ENCODE measurements at regions not wholly inside any gene's neighbourhood (a gene's known extent, or its start where the extent isn't known, plus 50 kb on each side); places are given as distances from the start of the nearest gene placed in this dataset.

DNA sequence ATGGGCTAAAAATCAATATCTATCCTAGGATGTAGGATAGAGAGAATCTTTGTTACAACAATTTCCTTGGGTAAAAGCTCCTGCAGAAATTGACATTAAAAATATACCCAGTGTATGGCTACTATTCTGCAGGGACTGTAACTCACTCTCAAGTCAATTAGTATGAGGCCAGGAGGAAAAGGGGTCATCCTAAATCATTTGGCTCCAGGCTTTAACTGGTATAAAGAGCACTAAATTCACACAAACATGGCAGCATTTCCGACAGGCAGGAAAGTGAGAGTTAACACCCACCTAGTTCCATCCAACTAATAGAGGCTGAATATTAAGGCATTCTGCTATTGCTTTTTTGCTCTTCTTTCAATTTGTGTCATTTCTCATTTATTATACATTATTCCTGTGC, 218.6 kb upstream of the C1orf87 start (continued):
- no peak for TF ChIP-seq TCF7L2 (IDR thresholded peaks at IDR 0.05; ENCODE audit: borderline replicate concordance, extremely low read depth, insufficient read depth, insufficient read length)

GRCh38 chr1:60290393-60290792, 216.8 kb upstream of the C1orf87 start:
- RAD21 ChIA-PET (ENCODE audit: low non-redundant PET in 1 of 2, low total read pairs in 2 of 2, uncharacterized antibody in 2 of 2, unreplicated experiment in 2 of 2): no interaction called here
- CTCF ChIA-PET: no interaction called here

GRCh38 chr1:60287536-60287935, 214.0 kb upstream of the C1orf87 start:
- no peak overlapping the region for H3K27ac ChIP-seq (ENCODE audit: low read depth, low read length)
- no peaks in the 10 kb centered on the region for H3K9me2 ChIP-seq (ENCODE audit: insufficient read depth)
- no peak overlapping the region for H2AFZ ChIP-seq (ENCODE audit: low read depth, low read length, poor library complexity, severe bottlenecking)
- H3K9me3 ChIP-seq (ENCODE audit: control insufficient read depth in 1 of 2, insufficient read depth in 1 of 2, low read depth in 1 of 2, low read length in 2 of 2): no peaks in the 10 kb centered on the region
- intact Hi-C loops (cut with micrococcal nuclease): loop anchor here (10.0 kb wide), 1 partner anchor 567 kb away; no protein-coding TSS in a partner anchor
- DNase-seq (ENCODE audit: low read depth, low spot score): no peak
- BruUV-seq (replicated peaks): no TSS peak
- ChIA-PET RAD21 (ENCODE audit: low non-redundant PET in 1 of 2, low total read pairs in 2 of 2, uncharacterized antibody in 2 of 2, unreplicated experiment in 2 of 2) (no interaction called here), POLR2A (no interaction called here), CTCF (no interaction called here)
- no peak overlapping the region for H3K4me3 ChIP-seq (replicated peaks in 1 of 2; ENCODE audit: low read depth in 1 of 2, low read length in 2 of 2)
- no peaks in the 10 kb centered on the region for H3K27me3 ChIP-seq (ENCODE audit: insufficient read depth, low read length)
- no peaks in the 10 kb centered on the region for H3K36me3 ChIP-seq (ENCODE audit: control insufficient read depth in 1 of 2, insufficient read depth in 2 of 2, low read length in 2 of 2)
- ATAC-seq: no peak
- peaks cover 0 to 7% of the 10 kb centered on the region in 2 experiments; a peak in 1 of 4 replicates for H3K4me1 ChIP-seq (ENCODE audit: control insufficient read depth in 1 of 2, insufficient read depth in 2 of 2, low read length in 2 of 2)
- no peak overlapping the region for H3K4me2 ChIP-seq (ENCODE audit: low read length)
- H4K20me1 ChIP-seq (ENCODE audit: insufficient read depth): no peaks in the 10 kb centered on the region
- TF ChIP-seq SIN3A (IDR thresholded peaks at IDR 0.05; ENCODE audit: low read depth) (no peak), FOSL1 (IDR thresholded peaks at IDR 0.05; ENCODE audit: low read depth) (no peak), SRF (IDR thresholded peaks at IDR 0.05; ENCODE audit: low read depth) (no peak), RAD21 (IDR thresholded peaks at IDR 0.05; ENCODE audit: low read depth) (no peak), JUND (IDR thresholded peaks at IDR 0.05) (no peak), YY1 (IDR thresholded peaks at IDR 0.05; ENCODE audit: extremely low read depth, insufficient replicate concordance, low read depth, low read length) (no peak), CEBPB (IDR thresholded peaks at IDR 0.05; ENCODE audit: low read depth) (no peak), REST (IDR thresholded peaks at IDR 0.05; ENCODE audit: low read depth) (no peak), ZNF274 (IDR thresholded peaks at IDR 0.05; ENCODE audit: low read depth, low read length) (no peak), POLR2A (IDR thresholded peaks at IDR 0.05; ENCODE audit: borderline replicate concordance, extremely low read depth, insufficient read depth, insufficient read length) (no peak), TCF7L2 (IDR thresholded peaks at IDR 0.05; ENCODE audit: borderline replicate concordance, extremely low read depth, insufficient read depth, insufficient read length) (no peak), MAX (IDR thresholded peaks at IDR 0.05) (no peak), EZH2phosphoT487 (IDR thresholded peaks at IDR 0.05; ENCODE audit: borderline replicate concordance) (no peak), ZFX (IDR thresholded peaks at IDR 0.05) (no peak), SP1 (IDR thresholded peaks at IDR 0.05; ENCODE audit: low read depth) (no peak)
- H3K9ac ChIP-seq (ENCODE audit: low read length): no peak overlapping the region
- H3K79me2 ChIP-seq (ENCODE audit: insufficient read depth, low read length): no peaks in the 10 kb centered on the region

More at GRCh38 chr1:60290393-60290792, 216.8 kb upstream of the C1orf87 start:
- no peaks in the 10 kb centered on the region for H3K36me3 ChIP-seq (ENCODE audit: control insufficient read depth in 1 of 2, insufficient read depth in 2 of 2, low read length in 2 of 2)
- no peaks in the 10 kb centered on the region for H4K20me1 ChIP-seq (ENCODE audit: insufficient read depth)
- no TSS peak for BruUV-seq (replicated peaks)
- no peaks in the 10 kb centered on the region for H3K79me2 ChIP-seq (ENCODE audit: insufficient read depth, low read length)
- no peaks in the 10 kb centered on the region for H3K9me2 ChIP-seq (ENCODE audit: insufficient read depth)
- ATAC-seq (no peak), DNase-seq (ENCODE audit: low read depth, low spot score) (no peak)
- no peak overlapping the region for H3K4me2 ChIP-seq (ENCODE audit: low read length)
- H3K9ac ChIP-seq (ENCODE audit: low read length): no peak overlapping the region
- H3K4me3 ChIP-seq (replicated peaks in 1 of 2; ENCODE audit: low read depth in 1 of 2, low read length in 2 of 2): no peak overlapping the region
- intact Hi-C loops (cut with micrococcal nuclease): no loop called here
- no peaks in the 10 kb centered on the region for H3K9me3 ChIP-seq (ENCODE audit: control insufficient read depth in 1 of 2, insufficient read depth in 1 of 2, low read depth in 1 of 2, low read length in 2 of 2)
- H3K27me3 ChIP-seq (ENCODE audit: insufficient read depth, low read length): peaks cover 7% of the 10 kb centered on the region; the same call in 1 of the 2 replicates
- H2AFZ ChIP-seq (ENCODE audit: low read depth, low read length, poor library complexity, severe bottlenecking): no peak overlapping the region
- TF ChIP-seq ZFX (IDR thresholded peaks at IDR 0.05): no peak
- no peak for TF ChIP-seq EZH2 (IDR thresholded peaks at IDR 0.05)
- no peak for TF ChIP-seq YY1 (IDR thresholded peaks at IDR 0.05; ENCODE audit: extremely low read depth, insufficient replicate concordance, low read depth, low read length)
- TF ChIP-seq SP1 (IDR thresholded peaks at IDR 0.05; ENCODE audit: low read depth): no peak
- TF ChIP-seq MAX (IDR thresholded peaks at IDR 0.05): no peak
- TF ChIP-seq ZNF274 (IDR thresholded peaks at IDR 0.05; ENCODE audit: low read depth, low read length): no peak
- no peaks in the 10 kb centered on the region for H3K4me1 ChIP-seq (ENCODE audit: control insufficient read depth in 1 of 2, insufficient read depth in 2 of 2, low read length in 2 of 2)
- H3K27ac ChIP-seq (ENCODE audit: low read depth, low read length): no peak overlapping the region
- POLR2A ChIA-PET: no interaction called here

Data from HCT116 (cell line).